GM21528 (cell line): ENCODE measurements at regions not wholly inside any gene's neighbourhood (a gene's known extent, or its start where the extent isn't known, plus 50 kb on each side); places are given as distances from the start of the nearest gene placed in this dataset.

Source experiments
- ATAC-seq: cut with Tn5 transposase; IDR thresholded peaks from one replicate; pipeline ENCODE4 v1.9.1; 2021; ENCODE audit warnings: mild to moderate bottlenecking, moderate library complexity; ENCODE audit not compliant: unreplicated experiment, low FRiP score

- no peak for ATAC-seq
Observed at GRCh38 chr18:67301592-67301991, 214.9 kb downstream of the DSEL start.

- no peak for ATAC-seq
Observed at GRCh38 chr18:67300498-67300897, 216.0 kb downstream of the DSEL start.

- no peak for ATAC-seq
Observed at GRCh38 chr18:67292814-67293213, 223.7 kb downstream of the DSEL start.

- ATAC-seq, result no peak
Observed at GRCh38 chr18:67290421-67290820, 226.1 kb downstream of the DSEL start.

- ATAC-seq, result no peak
Observed at GRCh38 chr18:67285583-67285982, 230.9 kb downstream of the DSEL start.

- no peak for ATAC-seq
Observed at GRCh38 chr18:67282796-67283195, 233.7 kb downstream of the DSEL start.

GRCh38 chr18:67281746-67282145, 234.8 kb downstream of the DSEL start:
- ATAC-seq, result no peak

GRCh38 chr18:67280486-67281242, 235.9 kb downstream of the DSEL start:
- no peak for ATAC-seq

GRCh38 chr18:67279988-67280387, 236.5 kb downstream of the DSEL start:
- ATAC-seq, result no peak

- ATAC-seq, result no peak
Observed at GRCh38 chr18:67278984-67279383, 237.5 kb downstream of the DSEL start.

- ATAC-seq, result no peak
Observed at GRCh38 chr18:67276638-67277037, 239.9 kb downstream of the DSEL start.

- no peak for ATAC-seq
Observed at GRCh38 chr18:67273288-67273687, 243.2 kb downstream of the DSEL start.

- no peak for ATAC-seq
Observed at GRCh38 chr18:67269206-67269605, 247.3 kb downstream of the DSEL start.

GRCh38 chr18:67268530-67268929, 248.0 kb downstream of the DSEL start:
- no peak for ATAC-seq

GRCh38 chr18:67266246-67267237, 250.0 kb downstream of the DSEL start:
- no peak for ATAC-seq

- ATAC-seq, result no peak
Observed at GRCh38 chr18:67265464-67266245, 250.9 kb downstream of the DSEL start.

GRCh38 chr18:67261931-67262552, 254.5 kb downstream of the DSEL start:
- ATAC-seq, result no peak

GRCh38 chr18:67260841-67261240, 255.7 kb downstream of the DSEL start:
- ATAC-seq, result no peak

GRCh38 chr18:67250776-67251424, 265.6 kb downstream of the DSEL start:
- no peak for ATAC-seq
